HT-29 (cell line): ENCODE measurements at regions not wholly inside any gene's neighbourhood (a gene's known extent, or its start where the extent isn't known, plus 50 kb on each side); places are given as distances from the start of the nearest gene placed in this dataset. TPM values are rescaled to one million over a fixed set of nuclear protein-coding genes. Genes with fewer than 3 reads are reported as not detected.

Source experiments
- DNase-seq: peaks from one replicate; pipeline ENCODE4 v3.0.0-alpha.2; 2015; ENCODE audit warnings: low spot score
- small RNA-seq: library from RNA; depleted of rRNA; stranded (forward); fragments of <200 nt; gene quantifications from one replicate; pipeline ENCODE3, GENCODE V24; 2014

GRCh38 chr7:7117935-7118586, 64.3 kb upstream of the C1GALT1 start:
- DNase-seq = no peak

- DNase-seq = no peak
These were observed 63.5 kb upstream of the C1GALT1 start for GRCh38 chr7:7118822-7119221.

- DNase-seq = no peak
These were observed 62.6 kb upstream of the C1GALT1 start for GRCh38 chr7:7119729-7120128.

GRCh38 chr7:7122033-7122478, 60.3 kb upstream of the C1GALT1 start:
- no peak for DNase-seq

GRCh38 chr7:7122701-7123281, 59.6 kb upstream of the C1GALT1 start:
- no peak for DNase-seq

GRCh38 chr7:7125963-7126362, 56.4 kb upstream of the C1GALT1 start:
- DNase-seq = no peak

GRCh38 chr7:7127773-7128172, 54.6 kb upstream of the C1GALT1 start:
- no peak for DNase-seq

GRCh38 chr7:7129381-7129780, 53.0 kb upstream of the C1GALT1 start:
- DNase-seq = no peak

- DNase-seq = no peak
These were observed 51.1 kb upstream of the C1GALT1 start for GRCh38 chr7:7131273-7131672.

Small RNA genes in the stretch of these regions (small RNA-seq; reads per million reads assigned to genes)
- gene AC079804.2 (not detected), gene MIR3683 (not detected), gene RF00019 (not detected)
